ENCODE measurements at regions not wholly inside any gene's neighbourhood (a gene's known extent, or its start where the extent isn't known, plus 50 kb on each side); places are given as distances from the start of the nearest gene placed in this dataset.

- TF ChIP-seq, protein P1, sequence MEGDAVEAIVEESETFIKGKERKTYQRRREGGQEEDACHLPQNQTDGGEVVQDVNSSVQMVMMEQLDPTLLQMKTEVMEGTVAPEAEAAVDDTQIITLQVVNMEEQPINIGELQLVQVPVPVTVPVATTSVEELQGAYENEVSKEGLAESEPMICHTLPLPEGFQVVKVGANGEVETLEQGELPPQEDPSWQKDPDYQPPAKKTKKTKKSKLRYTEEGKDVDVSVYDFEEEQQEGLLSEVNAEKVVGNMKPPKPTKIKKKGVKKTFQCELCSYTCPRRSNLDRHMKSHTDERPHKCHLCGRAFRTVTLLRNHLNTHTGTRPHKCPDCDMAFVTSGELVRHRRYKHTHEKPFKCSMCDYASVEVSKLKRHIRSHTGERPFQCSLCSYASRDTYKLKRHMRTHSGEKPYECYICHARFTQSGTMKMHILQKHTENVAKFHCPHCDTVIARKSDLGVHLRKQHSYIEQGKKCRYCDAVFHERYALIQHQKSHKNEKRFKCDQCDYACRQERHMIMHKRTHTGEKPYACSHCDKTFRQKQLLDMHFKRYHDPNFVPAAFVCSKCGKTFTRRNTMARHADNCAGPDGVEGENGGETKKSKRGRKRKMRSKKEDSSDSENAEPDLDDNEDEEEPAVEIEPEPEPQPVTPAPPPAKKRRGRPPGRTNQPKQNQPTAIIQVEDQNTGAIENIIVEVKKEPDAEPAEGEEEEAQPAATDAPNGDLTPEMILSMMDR (IDR thresholded peaks at IDR 0.05; ENCODE audit: low read length), result no peak
- no peak for TF ChIP-seq EZH2 (IDR thresholded peaks at IDR 0.05; ENCODE audit: borderline replicate concordance, low read length)
Observed at GRCh38 chr3:74273091-74273490, 341.4 kb downstream of the CNTN3 start.
